SH-SY5Y (cell line): ENCODE measurements at regions not wholly inside any gene's neighbourhood (a gene's known extent, or its start where the extent isn't known, plus 50 kb on each side); places are given as distances from the start of the nearest gene placed in this dataset.

Experiments used
- GATA2 ChIP-seq: IDR thresholded peaks from 2 replicates; pipeline ENCODE4 v1.6.1; 2011; ENCODE audit warnings: mild to moderate bottlenecking, low read depth, low read length
- GATA3 ChIP-seq: IDR thresholded peaks from 2 replicates; pipeline ENCODE4 v1.6.1; 2011; ENCODE audit warnings: low read depth, mild to moderate bottlenecking, low read length, moderate library complexity

DNA sequence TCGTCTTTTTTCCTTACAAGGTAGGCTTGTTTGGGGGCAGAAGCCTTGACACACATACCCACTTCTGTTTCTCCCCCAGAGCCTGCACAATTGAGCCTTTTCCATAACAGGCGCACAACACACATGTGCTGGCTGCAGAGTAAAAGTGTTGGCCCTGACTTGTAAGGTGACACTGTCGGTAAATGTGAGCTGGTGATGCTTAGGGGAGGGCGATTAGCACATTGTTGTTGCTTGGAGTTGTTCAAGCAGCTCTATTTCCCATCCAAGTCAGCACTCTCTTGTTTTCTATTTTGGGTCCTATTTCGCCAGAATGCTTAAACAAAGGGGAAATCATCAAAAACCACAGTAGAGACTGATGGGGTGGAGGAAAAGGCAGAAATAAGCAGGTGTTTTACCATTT, 51.9 kb upstream of the PTPRJ start:
- TF ChIP-seq GATA2 (no peak), GATA3 (no peak)
